ENCODE measurements at regions not wholly inside any gene's neighbourhood (a gene's known extent, or its start where the extent isn't known, plus 50 kb on each side); places are given as distances from the start of the nearest gene placed in this dataset.

DNA sequence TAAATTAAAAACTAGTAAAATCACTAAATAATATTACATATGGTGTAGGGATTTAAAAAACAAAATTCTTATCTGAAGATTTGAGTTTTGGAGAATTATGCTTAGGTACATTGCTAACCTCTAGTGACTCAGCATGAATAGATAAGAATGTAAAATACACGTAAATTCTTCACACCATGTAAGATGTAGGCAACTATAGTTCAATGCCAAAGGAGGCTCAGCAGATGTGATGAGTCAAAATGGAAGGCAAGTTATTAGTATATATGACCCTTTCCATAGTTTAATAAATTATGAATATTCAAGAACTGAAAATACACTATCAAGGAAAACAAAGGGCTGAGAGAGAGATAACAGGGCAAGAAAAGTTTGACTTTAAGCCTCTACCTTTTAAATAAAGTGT, 79.0 kb downstream of the MRPS30 start:
- TF ChIP-seq, protein P1, sequence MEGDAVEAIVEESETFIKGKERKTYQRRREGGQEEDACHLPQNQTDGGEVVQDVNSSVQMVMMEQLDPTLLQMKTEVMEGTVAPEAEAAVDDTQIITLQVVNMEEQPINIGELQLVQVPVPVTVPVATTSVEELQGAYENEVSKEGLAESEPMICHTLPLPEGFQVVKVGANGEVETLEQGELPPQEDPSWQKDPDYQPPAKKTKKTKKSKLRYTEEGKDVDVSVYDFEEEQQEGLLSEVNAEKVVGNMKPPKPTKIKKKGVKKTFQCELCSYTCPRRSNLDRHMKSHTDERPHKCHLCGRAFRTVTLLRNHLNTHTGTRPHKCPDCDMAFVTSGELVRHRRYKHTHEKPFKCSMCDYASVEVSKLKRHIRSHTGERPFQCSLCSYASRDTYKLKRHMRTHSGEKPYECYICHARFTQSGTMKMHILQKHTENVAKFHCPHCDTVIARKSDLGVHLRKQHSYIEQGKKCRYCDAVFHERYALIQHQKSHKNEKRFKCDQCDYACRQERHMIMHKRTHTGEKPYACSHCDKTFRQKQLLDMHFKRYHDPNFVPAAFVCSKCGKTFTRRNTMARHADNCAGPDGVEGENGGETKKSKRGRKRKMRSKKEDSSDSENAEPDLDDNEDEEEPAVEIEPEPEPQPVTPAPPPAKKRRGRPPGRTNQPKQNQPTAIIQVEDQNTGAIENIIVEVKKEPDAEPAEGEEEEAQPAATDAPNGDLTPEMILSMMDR (IDR thresholded peaks at IDR 0.05 in 4 of 5, conservative IDR thresholded peaks at IDR 0.05 in 1 of 5): no peak
- no peak for TF ChIP-seq POLR2A (IDR thresholded peaks at IDR 0.05)
- Histone ChIP-seq H3K4me3 (no peak overlapping the region), H3K4me1 (no peaks in the 10 kb centered on the region), H3K9me3 (no peaks in the 10 kb centered on the region), H3K27ac (no peak overlapping the region), H3K36me3 (no peaks in the 10 kb centered on the region), H3K27me3 (no peaks in the 10 kb centered on the region)
- intact Hi-C loops (cut with DNase I; ENCODE audit: low total_unique reads) (no loop called here), in situ Hi-C loops (cut with MboI; ENCODE audit: low sequenced_read_pairs in 4 of 4) (no loop called here)
- ATAC-seq (no peak), DNase-seq (no peak)

DNA sequence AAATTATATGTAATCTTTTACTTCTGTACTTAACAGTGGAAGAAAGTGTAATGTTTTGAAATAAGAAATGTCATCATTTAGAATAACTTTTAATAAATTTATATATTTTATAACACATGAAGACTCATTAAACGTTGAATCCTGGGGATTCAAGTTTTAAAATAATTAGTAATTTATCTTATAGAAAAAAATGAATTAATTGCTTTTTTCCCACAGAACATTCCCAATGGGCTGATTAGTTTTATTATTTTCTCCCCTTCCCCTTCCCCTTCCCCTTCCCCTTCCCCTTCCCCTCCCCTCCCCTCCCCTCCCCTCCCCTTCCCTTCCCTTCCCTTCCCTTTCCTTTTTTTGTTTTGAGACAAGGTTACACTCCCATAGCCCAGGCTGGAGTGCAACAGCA, 79.7 kb downstream of the MRPS30 start:
- no peak overlapping the region for H3K4me3 ChIP-seq
- in situ Hi-C loops (cut with MboI; ENCODE audit: low sequenced_read_pairs in 4 of 4): no loop called here
- ATAC-seq: no peak
- no peaks in the 10 kb centered on the region for H3K36me3 ChIP-seq
- H3K27ac ChIP-seq: no peak overlapping the region
- intact Hi-C loops (cut with DNase I; ENCODE audit: low total_unique reads): no loop called here
- no peak for DNase-seq
- no peaks in the 10 kb centered on the region for H3K9me3 ChIP-seq
- H3K4me1 ChIP-seq: no peaks in the 10 kb centered on the region
- TF ChIP-seq POLR2A (IDR thresholded peaks at IDR 0.05): no peak
- TF ChIP-seq, protein P1 (IDR thresholded peaks at IDR 0.05 in 4 of 5, conservative IDR thresholded peaks at IDR 0.05 in 1 of 5): no peak
- H3K27me3 ChIP-seq: no peaks in the 10 kb centered on the region

DNA sequence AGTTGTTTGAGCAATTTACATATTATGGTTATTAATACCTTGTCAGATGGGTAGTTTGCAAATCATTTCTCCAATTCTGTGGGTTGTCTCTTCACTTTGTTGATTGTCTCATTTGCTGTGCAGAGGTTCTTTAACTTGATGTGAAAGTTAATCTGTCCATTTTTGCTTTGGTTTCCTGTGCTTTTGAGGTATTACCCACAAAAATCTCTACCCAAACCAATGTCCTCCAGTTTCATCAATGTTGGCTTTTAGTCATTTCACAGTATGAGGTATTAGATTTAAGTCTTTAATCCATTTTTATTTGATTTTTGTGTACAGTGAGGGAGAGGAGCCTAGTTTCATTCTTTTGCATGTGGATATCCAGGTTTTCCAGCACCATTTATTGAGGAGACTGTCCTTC, 82.4 kb downstream of the MRPS30 start:
- no peak overlapping the region for H3K4me3 ChIP-seq
- DNase-seq (no peak), ATAC-seq (no peak)
- intact Hi-C loops (cut with DNase I; ENCODE audit: low total_unique reads) (no loop called here), in situ Hi-C loops (cut with MboI; ENCODE audit: low sequenced_read_pairs in 4 of 4) (no loop called here)
- no peaks in the 10 kb centered on the region for H3K27me3 ChIP-seq
- no peaks in the 10 kb centered on the region for H3K4me1 ChIP-seq
- no peak overlapping the region for H3K27ac ChIP-seq
- TF ChIP-seq POLR2A (IDR thresholded peaks at IDR 0.05): no peak
- TF ChIP-seq, protein P1 (IDR thresholded peaks at IDR 0.05 in 4 of 5, conservative IDR thresholded peaks at IDR 0.05 in 1 of 5): no peak
- no peaks in the 10 kb centered on the region for H3K36me3 ChIP-seq
- H3K9me3 ChIP-seq: no peaks in the 10 kb centered on the region

DNA sequence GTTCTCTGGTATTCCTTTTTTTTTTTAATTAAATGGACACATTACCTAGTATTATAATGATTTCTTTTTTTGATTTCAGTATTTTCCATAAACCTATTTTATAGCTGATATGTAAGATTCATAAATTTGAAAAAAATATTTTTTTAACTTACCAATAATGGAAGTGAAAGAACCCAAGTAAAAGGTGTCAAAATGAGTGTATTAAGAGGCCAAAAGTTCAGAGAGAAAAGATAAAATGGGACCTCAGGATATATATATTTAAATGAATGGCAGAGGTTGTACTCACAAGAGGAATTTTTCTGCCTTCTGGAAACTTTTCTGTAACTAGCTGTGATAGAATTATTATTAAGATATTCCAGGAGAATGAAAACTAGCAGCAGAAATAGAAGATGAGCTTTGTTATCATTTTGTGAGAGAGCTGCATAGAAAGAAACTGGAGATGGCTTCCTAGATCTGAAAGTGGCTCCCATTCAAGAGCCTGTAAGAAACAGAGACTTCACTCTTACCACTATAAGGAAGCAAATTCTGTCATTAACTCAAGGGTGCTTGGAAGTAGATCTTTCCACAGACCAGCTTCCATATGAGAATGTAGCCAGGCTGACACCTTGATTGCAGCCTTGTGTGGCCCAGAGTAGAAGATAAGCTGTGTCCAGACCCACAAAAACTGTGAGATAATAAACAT, 91.7 kb downstream of the MRPS30 start:
- in situ Hi-C loops (cut with MboI; ENCODE audit: low sequenced_read_pairs in 4 of 4): no loop called here

More for the DNA sequence above, 91.7 kb downstream of the MRPS30 start:
- intact Hi-C loops (cut with DNase I; ENCODE audit: low total_unique reads): no loop called here
- Histone ChIP-seq H3K4me3 (no peak overlapping the region), H3K27ac (no peak overlapping the region), H3K27me3 (no peaks in the 10 kb centered on the region), H3K36me3 (no peaks in the 10 kb centered on the region), H3K9me3 (no peaks in the 10 kb centered on the region), H3K4me1 (no peaks in the 10 kb centered on the region)
- DNase-seq (no peak), ATAC-seq (no peak)
- TF ChIP-seq, protein P1 (IDR thresholded peaks at IDR 0.05 in 4 of 5, conservative IDR thresholded peaks at IDR 0.05 in 1 of 5): no peak
- TF ChIP-seq POLR2A (IDR thresholded peaks at IDR 0.05): no peak

Data from gastrocnemius medialis (tissue), 4 donors.